HG03460 (cell line): ENCODE measurements at regions not wholly inside any gene's neighbourhood (a gene's known extent, or its start where the extent isn't known, plus 50 kb on each side); places are given as distances from the start of the nearest gene placed in this dataset.
"Not testable (repeated sequence)": the region's sequence is repeated elsewhere in the genome, so short reads cannot be mapped to it uniquely, and the experiment has no call there.

ENCODE experiments used
- ATAC-seq: cut with Tn5 transposase; IDR thresholded peaks from one replicate; pipeline ENCODE4 v1.9.1; 2021; ENCODE audit not compliant: unreplicated experiment

- peak; percentile 94 for ATAC-seq
Measured at GRCh38 chr1:239976130-239976968, 115.3 kb upstream of the FMN2 start.

- no peak for ATAC-seq
Measured at GRCh38 chr1:239977416-239977815, 114.3 kb upstream of the FMN2 start.

- no peak for ATAC-seq
Measured at GRCh38 chr1:239979456-239979855, 112.2 kb upstream of the FMN2 start.

- ATAC-seq: no peak
Measured at GRCh38 chr1:239982762-239983161, 108.9 kb upstream of the FMN2 start.

- no peak for ATAC-seq
Measured at GRCh38 chr1:239985044-239985443, 106.6 kb upstream of the FMN2 start.

- no peak for ATAC-seq
Measured at GRCh38 chr1:239987103-239987745, 104.5 kb upstream of the FMN2 start.

GRCh38 chr1:239989990-239990389 is 101.7 kb upstream of the FMN2 start:
- no peak for ATAC-seq

GRCh38 chr1:239992566-239992965 is 99.1 kb upstream of the FMN2 start:
- not testable (repeated sequence) for ATAC-seq

GRCh38 chr1:239993366-239993765 is 98.3 kb upstream of the FMN2 start:
- no peak for ATAC-seq

GRCh38 chr1:239995281-239995680 is 96.4 kb upstream of the FMN2 start:
- ATAC-seq: no peak

- ATAC-seq: no peak
Measured at GRCh38 chr1:239997160-239997514, 94.5 kb upstream of the FMN2 start.

- no peak for ATAC-seq
Measured at GRCh38 chr1:239997515-239998311, 94.0 kb upstream of the FMN2 start.

- ATAC-seq: no peak
Measured at GRCh38 chr1:239998312-239998649, 93.4 kb upstream of the FMN2 start.

GRCh38 chr1:239999170-239999569 is 92.5 kb upstream of the FMN2 start:
- no peak for ATAC-seq

- ATAC-seq: no peak
Measured at GRCh38 chr1:240000634-240001033, 91.0 kb upstream of the FMN2 start.

GRCh38 chr1:240001177-240001740 is 90.4 kb upstream of the FMN2 start:
- ATAC-seq: no peak

GRCh38 chr1:240004086-240004749 is 87.5 kb upstream of the FMN2 start:
- no peak for ATAC-seq

GRCh38 chr1:240005997-240006650 is 85.6 kb upstream of the FMN2 start:
- no peak for ATAC-seq

GRCh38 chr1:240008298-240008697 is 83.4 kb upstream of the FMN2 start:
- ATAC-seq: no peak

- ATAC-seq: no peak
Measured at GRCh38 chr1:240014051-240014450, 77.6 kb upstream of the FMN2 start.

- ATAC-seq: no peak
Measured at GRCh38 chr1:240018617-240019016, 73.1 kb upstream of the FMN2 start.
